ENCODE measurements at regions not wholly inside any gene's neighbourhood (a gene's known extent, or its start where the extent isn't known, plus 50 kb on each side); places are given as distances from the start of the nearest gene placed in this dataset.

DNA sequence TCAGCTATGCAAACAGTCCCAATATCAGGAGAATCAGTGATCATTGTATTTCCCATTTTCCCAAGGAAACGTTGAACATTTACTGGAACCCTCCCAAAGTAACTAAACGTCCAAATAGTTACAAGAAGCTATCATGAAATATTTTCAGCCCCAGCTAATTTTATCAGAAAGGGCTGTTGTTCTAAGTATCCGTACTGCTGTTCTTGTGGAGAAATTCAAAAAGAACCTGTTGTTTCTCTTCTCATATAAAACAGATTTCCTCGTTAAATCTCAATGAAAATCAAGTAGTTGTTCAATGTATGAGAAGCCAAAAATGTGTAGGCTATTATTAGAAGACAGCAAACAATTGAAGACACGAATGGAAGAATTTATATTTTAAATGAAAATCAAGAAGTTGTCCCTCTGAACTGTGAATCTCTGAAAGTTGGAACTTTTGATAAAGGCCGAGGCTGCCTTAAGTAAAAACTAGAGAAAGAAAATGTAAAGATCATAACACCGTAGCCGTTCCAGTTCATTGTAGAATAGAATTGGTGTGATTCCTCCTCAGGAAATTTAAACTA lies 107.7 kb downstream of the HFE start:
- TF ChIP-seq, protein P1, sequence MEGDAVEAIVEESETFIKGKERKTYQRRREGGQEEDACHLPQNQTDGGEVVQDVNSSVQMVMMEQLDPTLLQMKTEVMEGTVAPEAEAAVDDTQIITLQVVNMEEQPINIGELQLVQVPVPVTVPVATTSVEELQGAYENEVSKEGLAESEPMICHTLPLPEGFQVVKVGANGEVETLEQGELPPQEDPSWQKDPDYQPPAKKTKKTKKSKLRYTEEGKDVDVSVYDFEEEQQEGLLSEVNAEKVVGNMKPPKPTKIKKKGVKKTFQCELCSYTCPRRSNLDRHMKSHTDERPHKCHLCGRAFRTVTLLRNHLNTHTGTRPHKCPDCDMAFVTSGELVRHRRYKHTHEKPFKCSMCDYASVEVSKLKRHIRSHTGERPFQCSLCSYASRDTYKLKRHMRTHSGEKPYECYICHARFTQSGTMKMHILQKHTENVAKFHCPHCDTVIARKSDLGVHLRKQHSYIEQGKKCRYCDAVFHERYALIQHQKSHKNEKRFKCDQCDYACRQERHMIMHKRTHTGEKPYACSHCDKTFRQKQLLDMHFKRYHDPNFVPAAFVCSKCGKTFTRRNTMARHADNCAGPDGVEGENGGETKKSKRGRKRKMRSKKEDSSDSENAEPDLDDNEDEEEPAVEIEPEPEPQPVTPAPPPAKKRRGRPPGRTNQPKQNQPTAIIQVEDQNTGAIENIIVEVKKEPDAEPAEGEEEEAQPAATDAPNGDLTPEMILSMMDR (conservative IDR thresholded peaks at IDR 0.05; ENCODE audit: low read depth in 2 of 2), result no peak
- TF ChIP-seq, protein P2, sequence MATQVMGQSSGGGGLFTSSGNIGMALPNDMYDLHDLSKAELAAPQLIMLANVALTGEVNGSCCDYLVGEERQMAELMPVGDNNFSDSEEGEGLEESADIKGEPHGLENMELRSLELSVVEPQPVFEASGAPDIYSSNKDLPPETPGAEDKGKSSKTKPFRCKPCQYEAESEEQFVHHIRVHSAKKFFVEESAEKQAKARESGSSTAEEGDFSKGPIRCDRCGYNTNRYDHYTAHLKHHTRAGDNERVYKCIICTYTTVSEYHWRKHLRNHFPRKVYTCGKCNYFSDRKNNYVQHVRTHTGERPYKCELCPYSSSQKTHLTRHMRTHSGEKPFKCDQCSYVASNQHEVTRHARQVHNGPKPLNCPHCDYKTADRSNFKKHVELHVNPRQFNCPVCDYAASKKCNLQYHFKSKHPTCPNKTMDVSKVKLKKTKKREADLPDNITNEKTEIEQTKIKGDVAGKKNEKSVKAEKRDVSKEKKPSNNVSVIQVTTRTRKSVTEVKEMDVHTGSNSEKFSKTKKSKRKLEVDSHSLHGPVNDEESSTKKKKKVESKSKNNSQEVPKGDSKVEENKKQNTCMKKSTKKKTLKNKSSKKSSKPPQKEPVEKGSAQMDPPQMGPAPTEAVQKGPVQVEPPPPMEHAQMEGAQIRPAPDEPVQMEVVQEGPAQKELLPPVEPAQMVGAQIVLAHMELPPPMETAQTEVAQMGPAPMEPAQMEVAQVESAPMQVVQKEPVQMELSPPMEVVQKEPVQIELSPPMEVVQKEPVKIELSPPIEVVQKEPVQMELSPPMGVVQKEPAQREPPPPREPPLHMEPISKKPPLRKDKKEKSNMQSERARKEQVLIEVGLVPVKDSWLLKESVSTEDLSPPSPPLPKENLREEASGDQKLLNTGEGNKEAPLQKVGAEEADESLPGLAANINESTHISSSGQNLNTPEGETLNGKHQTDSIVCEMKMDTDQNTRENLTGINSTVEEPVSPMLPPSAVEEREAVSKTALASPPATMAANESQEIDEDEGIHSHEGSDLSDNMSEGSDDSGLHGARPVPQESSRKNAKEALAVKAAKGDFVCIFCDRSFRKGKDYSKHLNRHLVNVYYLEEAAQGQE (IDR thresholded peaks at IDR 0.05; ENCODE audit: unreplicated experiment), result no peak
- TF ChIP-seq EZH2 (IDR thresholded peaks at IDR 0.05; ENCODE audit: low read depth, unreplicated experiment) (no peak), POLR2AphosphoS5 (IDR thresholded peaks at IDR 0.05; ENCODE audit: low read depth) (no peak), EZH2phosphoT487 (IDR thresholded peaks at IDR 0.05; ENCODE audit: unreplicated experiment) (no peak), CREB1 (CRISPR knock-in tag; IDR thresholded peaks at IDR 0.05; ENCODE audit: low read depth) (no peak)
